ENCODE measurements at regions not wholly inside any gene's neighbourhood (a gene's known extent, or its start where the extent isn't known, plus 50 kb on each side); places are given as distances from the start of the nearest gene placed in this dataset.

DNA sequence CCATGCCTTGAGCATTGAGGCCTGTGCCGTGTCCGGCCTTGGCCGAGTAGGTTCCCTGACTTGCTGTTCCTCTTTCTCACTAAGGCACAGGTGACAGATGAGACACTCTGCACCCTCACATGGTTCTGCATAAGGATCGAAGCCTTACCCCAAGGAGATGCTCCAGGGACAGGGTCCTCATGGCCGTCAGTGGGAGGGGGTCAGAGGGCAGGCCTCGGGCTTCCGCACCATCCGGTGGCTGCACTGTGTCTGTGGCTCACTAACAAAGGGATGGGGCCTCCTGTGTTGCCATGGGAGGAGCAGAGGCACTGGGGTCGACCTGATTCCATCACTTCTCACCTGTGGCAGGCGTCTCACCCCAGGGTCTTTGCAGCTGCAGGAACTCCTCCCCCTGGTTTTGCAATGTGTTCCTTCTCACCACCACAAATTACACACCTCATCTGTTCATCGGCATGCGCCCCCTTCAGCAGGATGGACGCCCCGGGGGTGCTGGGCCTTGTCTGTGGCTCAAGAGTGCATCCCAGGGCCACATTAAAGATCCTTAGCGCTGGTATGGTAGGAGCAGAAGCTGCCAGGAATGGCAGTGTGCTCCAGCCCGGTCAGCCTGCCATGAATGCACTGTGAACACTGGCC is 113.3 kb upstream of the SOX1 start:
- DNase-seq, result no peak

- DNase-seq, result no peak
Observed at GRCh38 chr13:111954661-111955411, 112.1 kb upstream of the SOX1 start.

DNA sequence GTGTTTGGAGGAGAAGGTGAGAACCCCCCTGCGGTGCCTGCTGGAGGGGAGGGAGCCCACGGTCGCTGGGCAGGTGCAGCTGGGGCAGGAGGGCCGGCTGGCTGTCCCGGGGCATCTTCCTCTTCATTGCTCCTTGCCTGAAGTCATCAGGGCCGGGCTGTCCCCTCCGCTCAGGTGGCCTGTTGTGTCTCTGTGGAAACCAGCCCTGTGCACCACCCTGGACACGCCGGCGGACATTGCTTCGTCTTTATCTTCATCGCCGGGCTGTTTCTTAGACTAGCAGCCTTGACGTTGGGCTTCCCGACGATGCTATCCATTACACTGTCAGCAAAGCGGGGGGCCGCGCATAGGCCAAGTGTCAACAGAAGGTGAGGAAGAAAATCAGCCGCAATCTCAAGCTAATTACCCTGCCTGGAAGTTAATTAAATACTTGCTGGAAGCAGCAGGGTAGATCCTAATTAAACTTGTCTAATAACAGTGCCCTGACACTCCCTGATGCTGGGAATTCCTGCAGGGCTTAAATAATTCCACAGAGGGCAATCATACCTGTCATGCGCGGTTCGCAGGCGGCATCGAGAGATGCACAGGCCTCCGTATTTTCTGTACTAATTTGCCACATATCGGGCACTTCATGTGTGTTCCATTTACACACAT is 111.4 kb upstream of the SOX1 start:
- no peak for DNase-seq

- no peak for DNase-seq
Observed at GRCh38 chr13:111956261-111957151, 110.4 kb upstream of the SOX1 start.

DNA sequence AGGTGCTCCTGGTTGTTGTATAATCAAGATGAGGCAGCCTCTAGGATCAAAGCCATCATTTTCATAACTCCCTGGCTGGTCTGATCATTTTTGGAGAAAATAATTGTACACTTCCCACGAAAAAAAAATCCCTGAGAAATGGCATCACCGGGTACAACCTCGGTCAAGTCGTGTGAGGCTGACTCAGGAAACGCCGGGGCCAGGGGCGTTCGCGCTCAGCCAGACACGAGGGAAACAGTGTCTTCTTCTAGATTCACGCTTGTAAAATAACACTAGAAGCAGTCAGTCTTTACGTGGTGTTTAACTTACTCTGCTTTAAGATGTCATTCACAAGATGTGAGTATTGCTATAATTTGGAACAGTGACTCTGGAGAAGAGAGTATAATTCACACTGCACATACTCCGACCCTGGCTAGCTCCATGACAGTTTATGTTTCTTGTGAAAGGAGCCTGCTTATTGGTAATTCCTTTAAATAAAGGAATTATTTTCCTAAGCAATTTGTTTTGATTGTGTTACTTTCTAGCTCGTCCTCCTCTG is 109.0 kb upstream of the SOX1 start:
- no peak for DNase-seq

GRCh38 chr13:111958612-111959395 is 108.1 kb upstream of the SOX1 start:
- DNase-seq, result no peak

DNA sequence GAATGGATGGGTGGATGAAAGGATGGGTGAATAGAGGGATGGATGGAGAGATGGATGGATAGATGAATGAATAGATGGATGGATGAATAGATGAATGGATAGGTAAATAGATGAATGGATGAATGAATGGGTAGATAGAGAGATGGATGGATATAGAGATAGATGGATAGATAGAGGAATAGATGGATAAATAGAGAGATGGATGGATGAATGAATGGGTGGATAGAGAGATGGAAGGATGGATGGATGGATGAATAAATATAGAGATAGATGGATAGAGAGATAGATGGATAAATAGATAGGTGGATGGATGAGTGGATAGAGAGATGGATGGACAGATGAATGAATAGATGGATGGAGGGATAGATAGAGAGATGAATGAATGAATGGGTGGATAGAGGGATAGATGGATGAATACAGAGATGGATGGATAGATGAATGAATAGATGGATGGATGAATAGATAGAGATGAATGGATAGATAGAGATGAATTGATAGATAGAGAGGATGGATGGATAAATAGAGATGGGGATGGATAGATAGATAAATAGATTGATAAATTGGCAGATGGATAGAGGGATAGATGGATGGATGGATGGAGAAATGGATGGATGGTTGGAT is 106.7 kb upstream of the SOX1 start:
- DNase-seq, result no peak

DNA sequence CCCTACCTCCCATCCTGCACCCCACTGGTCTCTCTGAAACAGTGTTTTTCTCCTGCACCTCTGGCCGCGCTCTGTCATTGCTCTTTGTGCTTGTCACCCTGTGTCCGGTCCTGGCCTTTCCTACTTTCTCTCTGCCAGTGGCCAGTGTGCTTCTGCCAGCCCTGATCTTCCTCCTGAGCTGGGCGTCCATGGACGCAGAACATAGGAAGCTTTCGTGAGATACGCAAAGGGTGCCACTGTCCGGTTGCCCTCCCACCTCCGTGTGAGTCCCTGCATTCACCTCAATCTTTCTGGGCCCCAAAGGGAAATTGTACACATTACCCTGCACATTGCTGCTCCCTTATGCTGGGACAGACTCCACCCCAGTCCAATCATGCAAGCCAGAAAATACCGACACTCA is 105.7 kb upstream of the SOX1 start:
- no peak for DNase-seq

GRCh38 chr13:111961651-111962192 is 105.2 kb upstream of the SOX1 start:
- DNase-seq, result no peak

- DNase-seq, result peak; percentile 9 to 30 (median 20)
Observed at GRCh38 chr13:111962431-111962891, 104.5 kb upstream of the SOX1 start.

DNA sequence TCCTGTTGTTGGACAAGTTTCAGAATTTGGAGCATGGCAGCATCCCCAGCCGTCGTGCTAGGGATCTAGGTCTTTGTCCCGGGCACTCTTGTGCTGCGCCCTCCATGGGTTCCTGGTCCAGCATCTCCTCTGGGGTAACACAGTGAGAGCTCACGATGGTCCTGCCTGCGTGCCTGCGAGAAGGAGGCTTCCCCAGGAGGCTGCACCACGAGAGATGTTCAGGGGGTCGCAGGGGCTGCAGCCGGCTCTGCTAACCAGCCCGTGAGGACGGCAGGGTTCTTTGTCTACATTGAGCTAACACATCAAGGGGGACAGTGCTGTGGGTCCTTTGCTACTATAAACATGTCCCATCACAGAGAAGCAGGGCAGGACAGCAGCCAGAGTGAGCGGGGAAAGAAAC is 103.9 kb upstream of the SOX1 start:
- no peak for DNase-seq

DNA sequence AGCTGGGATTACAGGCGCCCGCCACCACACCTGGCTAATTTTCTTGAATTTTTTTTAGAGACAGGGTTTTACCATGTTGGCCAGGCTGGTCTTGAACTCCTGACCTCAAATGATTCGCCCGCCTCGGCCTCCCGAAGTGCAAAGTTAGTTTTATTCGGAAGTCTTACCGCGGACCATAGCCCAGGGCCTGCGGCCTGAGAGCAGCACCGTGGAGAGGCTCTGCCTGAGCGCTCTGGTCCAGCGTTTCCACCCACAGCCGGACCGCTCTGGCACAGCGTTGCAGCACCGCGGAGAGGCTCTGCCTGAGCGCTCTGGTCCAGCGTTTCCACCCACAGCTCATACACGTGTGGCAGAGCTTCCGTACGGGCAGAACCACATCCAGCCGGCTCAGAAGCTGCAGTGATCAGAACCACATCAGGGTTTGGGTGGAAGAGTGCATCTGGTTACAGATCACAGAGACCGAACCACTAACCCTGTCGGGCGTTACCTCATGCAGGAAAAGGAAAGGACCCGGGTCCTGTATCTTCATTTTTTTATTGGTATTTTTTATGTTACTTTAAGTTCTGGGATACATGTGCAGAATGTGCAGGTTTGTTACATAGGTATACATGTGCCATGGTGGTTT is 102.4 kb upstream of the SOX1 start:
- DNase-seq, result no peak

GRCh38 chr13:111965466-111966214 is 101.3 kb upstream of the SOX1 start:
- no peak for DNase-seq

DNA sequence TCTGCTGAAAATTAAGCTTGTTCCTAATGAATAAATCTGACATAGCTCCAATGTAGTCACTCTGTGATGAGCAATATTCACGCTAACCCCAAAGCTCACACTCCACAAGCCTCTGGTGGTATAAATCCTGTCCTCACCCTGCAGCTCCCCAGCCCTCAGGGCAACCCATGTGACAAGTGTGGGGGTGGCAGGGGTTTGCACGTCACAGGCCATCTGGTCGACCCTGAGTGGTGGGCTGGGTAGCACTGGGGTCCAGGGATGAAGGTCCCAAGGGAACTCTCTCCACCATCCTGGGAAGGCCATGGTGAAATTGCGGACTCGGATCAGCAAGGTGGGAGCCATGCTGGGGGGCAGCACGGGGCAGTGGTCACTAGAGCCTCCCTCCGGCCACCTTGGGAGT is 100.0 kb upstream of the SOX1 start:
- no peak for DNase-seq

GRCh38 chr13:111967572-111968201 is 99.3 kb upstream of the SOX1 start:
- DNase-seq, result no peak

DNA sequence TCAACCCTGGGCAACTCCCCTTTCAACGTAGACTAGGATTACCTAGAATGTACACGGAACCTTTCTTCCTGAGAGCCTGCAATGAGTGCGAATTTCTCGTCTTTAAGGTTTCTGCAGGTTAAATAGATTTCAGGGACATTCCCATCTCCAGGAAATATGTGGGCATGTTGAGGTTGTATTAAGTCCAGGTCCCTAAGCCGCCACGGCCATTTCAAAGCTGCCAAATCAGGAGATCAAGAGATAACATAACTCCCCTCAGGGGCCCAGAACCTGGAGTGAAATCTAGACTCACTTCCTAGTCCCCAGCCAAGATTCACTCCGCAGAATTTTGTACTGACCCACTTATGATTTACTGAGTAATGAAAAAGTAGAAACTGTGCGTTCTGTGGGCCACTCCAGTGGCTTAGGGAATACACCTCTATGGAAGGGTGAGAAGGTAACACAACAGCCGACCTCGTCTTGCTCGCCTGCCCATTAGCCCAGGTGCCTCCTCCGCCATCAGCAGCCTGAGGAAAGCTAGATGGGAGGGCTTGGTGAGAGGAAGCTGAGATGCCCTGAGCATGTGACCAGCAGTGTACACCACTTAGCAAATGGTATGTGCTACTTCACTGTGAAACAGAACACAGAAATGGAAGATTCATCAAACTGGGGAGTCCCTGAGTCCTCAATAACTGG is 98.5 kb upstream of the SOX1 start:
- no peak for DNase-seq

- no peak for DNase-seq
Observed at GRCh38 chr13:111969551-111970135, 97.3 kb upstream of the SOX1 start.

DNA sequence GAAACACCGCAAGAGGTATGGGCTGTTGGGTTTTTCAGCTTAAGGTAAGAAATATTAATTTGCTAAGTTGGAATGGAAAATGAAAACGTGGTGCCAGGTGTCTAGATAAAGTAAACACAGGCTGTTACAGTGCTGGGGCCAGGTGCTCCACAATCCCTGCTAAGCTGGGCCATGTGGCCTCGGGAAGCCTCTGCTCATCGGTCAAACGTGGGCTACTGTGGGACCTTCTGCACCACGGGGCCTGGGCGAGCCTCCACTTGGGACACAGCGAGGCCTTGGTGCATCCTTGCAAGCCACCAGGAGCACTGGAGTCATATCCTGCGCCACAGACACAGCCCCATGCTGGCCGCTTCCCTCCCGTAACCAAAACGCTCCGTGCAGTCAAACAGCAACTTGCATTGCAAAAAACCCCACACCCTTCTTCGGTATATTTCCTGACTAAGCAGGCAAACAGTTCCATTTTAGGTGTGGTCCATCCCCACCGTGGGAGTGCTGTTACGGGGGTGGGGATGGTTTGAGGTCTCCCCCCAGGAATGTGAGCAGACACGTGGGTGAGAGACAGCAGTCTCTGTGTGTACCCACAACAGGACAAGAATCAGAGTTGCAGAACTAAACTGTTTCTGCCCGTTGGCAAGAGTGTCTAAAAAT is 96.3 kb upstream of the SOX1 start:
- no peak for DNase-seq

Measured in suppressor macrophage (primary cell).